Muscle of back (tissue), 3 donors: ENCODE measurements at regions not wholly inside any gene's neighbourhood (a gene's known extent, or its start where the extent isn't known, plus 50 kb on each side); places are given as distances from the start of the nearest gene placed in this dataset.

Experiments used
- DNase-seq, 3 donors: peaks; one replicate each; pipeline versions ENCODE4 v3.0.0 to v3.0.0-alpha.2; 2013

GRCh38 chr10:14396411-14397048, 65.8 kb upstream of the FRMD4A start:
- DNase-seq, result peak in 1 of 3 donors; percentile 38

DNA sequence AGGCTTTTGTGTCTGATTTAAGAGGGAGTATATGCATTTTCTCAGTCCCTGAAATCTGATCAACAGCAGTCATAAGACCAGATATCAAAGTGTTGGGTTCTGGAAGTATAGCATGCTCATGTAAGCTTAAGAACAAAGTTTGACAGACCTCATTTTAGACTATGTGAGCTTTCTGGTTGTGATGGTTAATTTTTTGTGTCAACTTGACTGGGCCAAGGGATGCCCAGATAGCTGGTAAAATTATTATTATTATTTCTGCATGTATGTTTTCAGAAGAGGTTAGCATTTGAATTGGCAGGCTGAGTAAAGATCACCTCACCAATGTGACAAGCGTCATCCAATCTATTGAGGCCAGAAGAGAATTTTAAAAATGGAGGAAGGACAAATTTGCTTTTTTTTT, 63.5 kb upstream of the FRMD4A start:
- DNase-seq, result no peak

DNA sequence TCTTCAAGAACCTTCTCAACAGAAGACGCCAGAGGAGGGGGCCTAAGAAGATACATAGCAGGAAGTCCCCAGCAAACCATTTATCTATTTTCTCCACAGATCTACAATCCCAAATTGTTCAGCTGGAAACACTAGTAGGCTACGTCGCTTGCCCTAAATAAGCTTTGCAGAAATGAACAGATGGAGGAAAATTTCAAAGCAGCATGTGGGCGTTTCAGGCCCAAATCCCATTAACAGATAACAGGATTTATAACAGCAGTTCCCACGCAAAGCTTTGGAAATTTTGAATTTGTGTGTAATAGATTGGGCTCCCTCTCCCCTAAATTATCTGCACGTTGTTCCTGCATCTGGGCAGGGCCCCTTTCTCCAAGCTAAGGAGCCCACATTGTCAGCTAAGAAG, 60.6 kb upstream of the FRMD4A start:
- no peak for DNase-seq

- no peak for DNase-seq
Observed at GRCh38 chr10:14389981-14390590, 59.4 kb upstream of the FRMD4A start.

DNA sequence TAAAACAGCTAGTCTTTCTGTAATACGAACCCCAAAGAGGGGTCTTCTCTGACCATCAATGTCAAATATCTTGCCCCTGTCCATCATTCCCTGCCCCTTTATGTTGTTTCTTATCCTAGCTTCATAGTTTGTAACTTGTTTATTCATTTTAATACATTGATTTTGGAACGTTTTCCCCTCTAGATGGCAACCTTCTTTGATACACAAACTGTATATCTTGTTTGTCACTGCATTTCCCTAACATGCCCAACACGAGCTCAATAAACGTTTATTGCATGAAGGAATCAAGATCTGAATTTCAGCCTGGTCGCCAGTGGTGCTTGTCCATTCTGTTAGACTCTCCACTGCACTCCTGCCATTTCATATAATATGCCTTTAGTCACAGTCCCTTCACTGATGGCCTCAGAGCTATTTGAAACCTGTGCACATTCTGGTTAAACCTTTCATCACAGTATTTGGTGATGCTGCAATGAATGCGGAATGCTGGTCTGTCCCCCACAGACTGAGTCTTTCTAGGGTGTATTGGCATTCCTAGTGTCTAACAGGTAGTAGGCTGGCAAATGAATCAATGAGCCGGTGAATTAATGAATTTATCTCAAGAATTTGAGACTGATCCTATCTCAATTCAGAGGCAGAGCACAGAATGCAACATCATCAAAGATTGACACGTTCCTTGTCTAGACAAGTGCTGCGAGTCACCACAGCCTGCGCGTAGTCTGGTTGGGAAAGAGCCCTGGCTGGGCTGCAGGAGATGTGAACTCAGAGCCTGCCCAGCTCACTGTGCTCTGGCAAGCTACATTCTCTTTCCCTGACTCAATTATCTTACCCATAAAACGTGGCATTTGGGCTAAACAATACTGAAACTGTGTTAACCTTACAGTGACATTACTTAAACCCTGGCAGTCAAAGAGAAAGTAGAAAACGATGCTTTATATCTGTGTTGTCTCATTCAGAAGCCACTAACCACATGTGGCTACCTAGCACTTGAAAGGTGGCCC, 55.2 kb upstream of the FRMD4A start:
- peak in 1 of 3 donors; percentile 69 for DNase-seq

DNA sequence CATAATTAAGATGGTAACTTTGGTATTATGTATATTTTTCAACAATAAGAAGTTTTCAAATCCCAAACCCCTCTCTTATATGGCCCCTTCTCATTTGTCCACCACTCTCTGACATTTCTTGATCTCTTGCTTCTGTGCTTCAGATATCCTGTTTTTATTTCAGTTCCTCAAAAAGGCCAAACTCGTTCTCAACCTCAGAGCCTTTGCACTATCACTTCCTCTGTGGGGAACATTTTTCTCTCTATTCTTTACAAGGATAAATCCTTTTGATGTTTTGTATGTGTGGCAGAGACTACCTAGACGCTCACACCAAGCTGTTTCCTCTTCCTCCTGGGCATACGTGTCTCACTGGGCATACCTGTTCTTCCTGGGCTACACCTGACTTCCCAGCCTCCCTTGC, 54.2 kb upstream of the FRMD4A start:
- DNase-seq, result no peak

GRCh38 chr10:14384116-14384730, 53.5 kb upstream of the FRMD4A start:
- no peak for DNase-seq

DNA sequence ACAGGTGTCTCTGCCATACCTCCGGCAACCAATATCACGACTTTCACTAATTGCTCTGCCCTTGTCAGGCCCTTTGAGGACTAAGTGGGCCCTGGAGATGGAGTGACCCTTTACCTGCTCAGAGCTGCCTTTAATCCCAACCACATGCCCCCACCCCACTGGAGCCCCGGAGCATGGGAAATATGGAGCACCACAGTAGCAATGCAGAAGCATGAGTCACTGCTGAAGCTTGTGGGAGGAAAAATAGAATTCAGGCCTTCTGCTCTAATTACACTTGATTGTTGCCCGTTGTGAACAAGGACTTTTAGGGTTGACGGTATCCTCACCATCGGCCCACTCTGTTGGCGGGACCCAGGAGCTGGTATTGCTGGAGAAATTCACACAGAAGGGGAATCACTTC, 52.5 kb upstream of the FRMD4A start:
- no peak for DNase-seq

GRCh38 chr10:14382531-14382930, 51.8 kb upstream of the FRMD4A start:
- DNase-seq, result no peak

DNA sequence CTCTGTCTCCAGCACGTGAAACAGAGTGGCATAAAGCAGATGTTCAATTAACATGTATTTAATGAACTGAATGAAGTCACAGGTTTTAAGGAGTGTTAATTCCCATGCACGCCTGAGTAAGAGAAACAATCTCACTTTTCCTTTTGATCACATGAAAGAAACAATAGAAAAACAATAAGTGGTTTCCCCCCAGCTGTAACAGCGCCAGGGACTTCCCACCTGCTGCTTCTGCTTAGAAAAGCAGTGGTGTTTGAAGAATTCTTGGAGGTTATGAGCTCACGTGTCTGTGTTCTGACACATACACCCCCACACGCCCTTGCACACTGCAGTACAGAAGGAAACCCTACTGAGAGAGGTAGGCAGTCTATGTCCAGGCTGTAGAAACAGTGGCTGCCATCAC, 51.3 kb upstream of the FRMD4A start:
- no peak for DNase-seq

GRCh38 chr10:14381475-14381874, 50.8 kb upstream of the FRMD4A start:
- no peak for DNase-seq

DNA sequence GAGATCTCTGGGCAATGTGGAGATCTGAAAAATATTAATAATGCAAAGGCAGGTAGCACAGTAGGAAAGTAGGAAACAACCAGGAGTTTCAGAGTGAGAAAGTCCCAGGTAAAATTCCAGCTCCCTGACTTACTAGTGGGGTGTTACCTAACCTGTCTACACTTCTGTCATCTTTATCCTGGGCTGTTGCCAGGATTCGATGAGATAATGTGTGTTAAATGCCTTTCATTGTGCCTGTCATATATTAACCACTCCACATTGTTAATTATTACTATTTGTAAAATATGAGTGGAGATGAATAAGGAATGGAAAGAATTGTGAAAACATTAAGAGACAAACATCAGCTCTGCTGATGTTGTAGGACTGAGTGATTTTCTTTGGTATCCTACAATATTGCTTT, 50.0 kb upstream of the FRMD4A start:
- DNase-seq, result no peak
